GM23338 (cell line): ENCODE measurements at regions not wholly inside any gene's neighbourhood (a gene's known extent, or its start where the extent isn't known, plus 50 kb on each side); places are given as distances from the start of the nearest gene placed in this dataset.

Experiments used
- ATAC-seq: fragments of 200-7000 bp; cut with Tn5 transposase; 3 replicates; pipeline ENCODE4 v1.9.1; 2020
- DNase-seq: peaks from one replicate; pipeline ENCODE4 v3.0.0-alpha.2; 2015; ENCODE audit warnings: low spot score
- H2AFZ ChIP-seq: fragments of 200-600 bp; sonication (generic); 2 replicates; pipeline ENCODE4 v1.8.0; 2016; ENCODE audit warnings: antibody characterized with exemption, mild to moderate bottlenecking, moderate library complexity
- H3F3A ChIP-seq: fragments of 200-600 bp; sonication (generic); replicated peaks from 2 replicates; pipeline ENCODE4 v1.8.0; 2017; ENCODE audit warnings: antibody characterized with exemption, mixed run types, low read depth
- H3K27ac ChIP-seq: fragments of 200-600 bp; sonication (generic); 2 replicates; pipeline ENCODE4 v1.6.1; 2016; ENCODE audit warnings: low read depth
- H3K27me3 ChIP-seq: fragments of 200-600 bp; sonication (generic); 2 replicates; pipeline ENCODE4 v1.8.0; 2016; ENCODE audit warnings: mild to moderate bottlenecking, mixed run types, moderate library complexity; ENCODE audit not compliant: insufficient read depth
- H3K36me3 ChIP-seq: fragments of 200-600 bp; sonication (generic); 2 replicates; pipeline ENCODE4 v1.8.0; 2016; ENCODE audit warnings: mild to moderate bottlenecking; ENCODE audit not compliant: insufficient read depth
- H3K4me1 ChIP-seq: fragments of 200-600 bp; sonication (generic); 2 replicates; pipeline ENCODE4 v1.8.0; 2016; ENCODE audit warnings: mild to moderate bottlenecking, moderate library complexity; ENCODE audit not compliant: insufficient read depth
- H3K4me2 ChIP-seq: fragments of 200-600 bp; sonication (generic); 2 replicates; pipeline ENCODE4 v1.7.1; 2017; ENCODE audit warnings: mixed run types
- H3K4me3 ChIP-seq: fragments of 200-600 bp; sonication (generic); 2 replicates; pipeline ENCODE4 v1.6.1; 2016; ENCODE audit warnings: mixed run types
- H3K79me2 ChIP-seq: fragments of 200-600 bp; sonication (generic); replicated peaks from 2 replicates; pipeline ENCODE4 v1.8.0; 2017; ENCODE audit warnings: mild to moderate bottlenecking; ENCODE audit not compliant: insufficient read depth
- H3K9me2 ChIP-seq: fragments of 200-600 bp; sonication (generic); 2 replicates; pipeline ENCODE4 v1.8.0; 2017; ENCODE audit not compliant: insufficient read depth
- H4K20me1 ChIP-seq: fragments of 200-600 bp; sonication (generic); replicated peaks from 2 replicates; pipeline ENCODE4 v1.8.0; 2017; ENCODE audit warnings: mild to moderate bottlenecking; ENCODE audit not compliant: insufficient read depth
- H3K27ac Mint-ChIP-seq: 2 replicates; pipeline ENCODE4 v1.8.0; 2020; ENCODE audit warnings: inconsistent platforms, mild to moderate bottlenecking, moderate library complexity, mixed read lengths
- H3K27me3 Mint-ChIP-seq: 3 replicates; pipeline ENCODE4 v1.8.0; 2022; ENCODE audit warnings: low read depth, mild to moderate bottlenecking, moderate library complexity, mixed read lengths, inconsistent platforms; ENCODE audit not compliant: insufficient read depth, poor library complexity
- H3K36me3 Mint-ChIP-seq: 3 replicates; pipeline ENCODE4 v1.8.0; 2021; ENCODE audit warnings: low read depth, mild to moderate bottlenecking, inconsistent platforms, moderate library complexity, mixed read lengths
- H3K4me1 Mint-ChIP-seq: 3 replicates; pipeline ENCODE4 v1.8.0; 2020; ENCODE audit warnings: mild to moderate bottlenecking, inconsistent platforms, mixed read lengths
- H3K4me3 Mint-ChIP-seq: 3 replicates; pipeline ENCODE4 v1.8.0; 2021; ENCODE audit warnings: moderate library complexity, mild to moderate bottlenecking, inconsistent platforms, mixed read lengths
- H3K9me3 Mint-ChIP-seq: 3 replicates; pipeline ENCODE4 v1.8.0; 2020; ENCODE audit warnings: moderate library complexity, mild to moderate bottlenecking, inconsistent platforms, mixed read lengths
- CREB1 ChIP-seq: fragments of 250-450 bp; sonication (Bioruptor Pico); IDR thresholded peaks from 2 replicates; pipeline ENCODE4 v1.5.0; 2020; ENCODE audit warnings: low read depth, mild to moderate bottlenecking, moderate library complexity
- EZH2phosphoT487 ChIP-seq: fragments of 200-600 bp; sonication (generic); IDR thresholded peaks from one replicate; pipeline ENCODE4 v1.8.1; 2018; ENCODE audit warnings: antibody characterized with exemption; ENCODE audit not compliant: unreplicated experiment
- JUNB ChIP-seq: IDR thresholded peaks from one replicate; pipeline ENCODE4 v1.6.1; 2016; ENCODE audit warnings: antibody characterized with exemption; ENCODE audit not compliant: unreplicated experiment
- POLR2AphosphoS5 ChIP-seq: IDR thresholded peaks from 2 replicates; pipeline ENCODE4 v1.6.1; 2016; ENCODE audit warnings: antibody characterized with exemption, low read depth
- REST ChIP-seq: IDR thresholded peaks from one replicate; pipeline ENCODE4 v1.6.1; 2018; ENCODE audit warnings: antibody characterized with exemption; ENCODE audit not compliant: unreplicated experiment
- STAT1 ChIP-seq: IDR thresholded peaks from one replicate; pipeline ENCODE4 v1.6.1; 2016; ENCODE audit warnings: antibody characterized with exemption; ENCODE audit not compliant: unreplicated experiment
- ZNF331 ChIP-seq: fragments of 250-450 bp; sonication (Bioruptor Pico); IDR thresholded peaks from 2 replicates; pipeline ENCODE4 v1.5.0; 2020; ENCODE audit warnings: low read depth, mild to moderate bottlenecking, moderate library complexity
- TF ChIP-seq, protein P1 (sequence below), 2 experiments: fragments of 200-600 bp in 1 of 2; sonication (generic) in 1 of 2; conservative IDR thresholded peaks; 2 replicates each; pipeline versions ENCODE4 v1.5.1 to v1.6.1; 2016 to 2017; ENCODE audit warnings: antibody characterized with exemption in 2 of 2, low read depth in 2 of 2, mild to moderate bottlenecking in 2 of 2, moderate library complexity in 1 of 2
- TF ChIP-seq, protein P2 (sequence below): fragments of 250-450 bp; sonication (Bioruptor Pico); IDR thresholded peaks from 2 replicates; pipeline ENCODE4 v1.5.0; 2020; ENCODE audit warnings: mild to moderate bottlenecking, moderate library complexity

- Histone ChIP-seq H3K27me3 (no peaks in the 10 kb centered on the region), H3K4me1 (no peaks in the 10 kb centered on the region), H3K4me2 (no peak overlapping the region), H3K9me2 (no peaks in the 10 kb centered on the region), H3K4me3 (no peak overlapping the region), H2AFZ (no peak overlapping the region), H4K20me1 (no peaks in the 10 kb centered on the region), H3K79me2 (no peaks in the 10 kb centered on the region), H3K36me3 (no peaks in the 10 kb centered on the region), H3F3A (no peaks in the 10 kb centered on the region), H3K27ac (no peak overlapping the region)
- ATAC-seq (no peak), DNase-seq (no peak)
- TF ChIP-seq ZNF331 (CRISPR knock-in tag) (no peak), JUNB (no peak), STAT1 (no peak), CREB1 (no peak), EZH2phosphoT487 (no peak), POLR2AphosphoS5 (no peak), REST (no peak)
- TF ChIP-seq, protein P1, sequence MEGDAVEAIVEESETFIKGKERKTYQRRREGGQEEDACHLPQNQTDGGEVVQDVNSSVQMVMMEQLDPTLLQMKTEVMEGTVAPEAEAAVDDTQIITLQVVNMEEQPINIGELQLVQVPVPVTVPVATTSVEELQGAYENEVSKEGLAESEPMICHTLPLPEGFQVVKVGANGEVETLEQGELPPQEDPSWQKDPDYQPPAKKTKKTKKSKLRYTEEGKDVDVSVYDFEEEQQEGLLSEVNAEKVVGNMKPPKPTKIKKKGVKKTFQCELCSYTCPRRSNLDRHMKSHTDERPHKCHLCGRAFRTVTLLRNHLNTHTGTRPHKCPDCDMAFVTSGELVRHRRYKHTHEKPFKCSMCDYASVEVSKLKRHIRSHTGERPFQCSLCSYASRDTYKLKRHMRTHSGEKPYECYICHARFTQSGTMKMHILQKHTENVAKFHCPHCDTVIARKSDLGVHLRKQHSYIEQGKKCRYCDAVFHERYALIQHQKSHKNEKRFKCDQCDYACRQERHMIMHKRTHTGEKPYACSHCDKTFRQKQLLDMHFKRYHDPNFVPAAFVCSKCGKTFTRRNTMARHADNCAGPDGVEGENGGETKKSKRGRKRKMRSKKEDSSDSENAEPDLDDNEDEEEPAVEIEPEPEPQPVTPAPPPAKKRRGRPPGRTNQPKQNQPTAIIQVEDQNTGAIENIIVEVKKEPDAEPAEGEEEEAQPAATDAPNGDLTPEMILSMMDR (conservative IDR thresholded peaks at IDR 0.05; ENCODE audit: low read depth in 2 of 2), result no peak
- TF ChIP-seq, protein P2, sequence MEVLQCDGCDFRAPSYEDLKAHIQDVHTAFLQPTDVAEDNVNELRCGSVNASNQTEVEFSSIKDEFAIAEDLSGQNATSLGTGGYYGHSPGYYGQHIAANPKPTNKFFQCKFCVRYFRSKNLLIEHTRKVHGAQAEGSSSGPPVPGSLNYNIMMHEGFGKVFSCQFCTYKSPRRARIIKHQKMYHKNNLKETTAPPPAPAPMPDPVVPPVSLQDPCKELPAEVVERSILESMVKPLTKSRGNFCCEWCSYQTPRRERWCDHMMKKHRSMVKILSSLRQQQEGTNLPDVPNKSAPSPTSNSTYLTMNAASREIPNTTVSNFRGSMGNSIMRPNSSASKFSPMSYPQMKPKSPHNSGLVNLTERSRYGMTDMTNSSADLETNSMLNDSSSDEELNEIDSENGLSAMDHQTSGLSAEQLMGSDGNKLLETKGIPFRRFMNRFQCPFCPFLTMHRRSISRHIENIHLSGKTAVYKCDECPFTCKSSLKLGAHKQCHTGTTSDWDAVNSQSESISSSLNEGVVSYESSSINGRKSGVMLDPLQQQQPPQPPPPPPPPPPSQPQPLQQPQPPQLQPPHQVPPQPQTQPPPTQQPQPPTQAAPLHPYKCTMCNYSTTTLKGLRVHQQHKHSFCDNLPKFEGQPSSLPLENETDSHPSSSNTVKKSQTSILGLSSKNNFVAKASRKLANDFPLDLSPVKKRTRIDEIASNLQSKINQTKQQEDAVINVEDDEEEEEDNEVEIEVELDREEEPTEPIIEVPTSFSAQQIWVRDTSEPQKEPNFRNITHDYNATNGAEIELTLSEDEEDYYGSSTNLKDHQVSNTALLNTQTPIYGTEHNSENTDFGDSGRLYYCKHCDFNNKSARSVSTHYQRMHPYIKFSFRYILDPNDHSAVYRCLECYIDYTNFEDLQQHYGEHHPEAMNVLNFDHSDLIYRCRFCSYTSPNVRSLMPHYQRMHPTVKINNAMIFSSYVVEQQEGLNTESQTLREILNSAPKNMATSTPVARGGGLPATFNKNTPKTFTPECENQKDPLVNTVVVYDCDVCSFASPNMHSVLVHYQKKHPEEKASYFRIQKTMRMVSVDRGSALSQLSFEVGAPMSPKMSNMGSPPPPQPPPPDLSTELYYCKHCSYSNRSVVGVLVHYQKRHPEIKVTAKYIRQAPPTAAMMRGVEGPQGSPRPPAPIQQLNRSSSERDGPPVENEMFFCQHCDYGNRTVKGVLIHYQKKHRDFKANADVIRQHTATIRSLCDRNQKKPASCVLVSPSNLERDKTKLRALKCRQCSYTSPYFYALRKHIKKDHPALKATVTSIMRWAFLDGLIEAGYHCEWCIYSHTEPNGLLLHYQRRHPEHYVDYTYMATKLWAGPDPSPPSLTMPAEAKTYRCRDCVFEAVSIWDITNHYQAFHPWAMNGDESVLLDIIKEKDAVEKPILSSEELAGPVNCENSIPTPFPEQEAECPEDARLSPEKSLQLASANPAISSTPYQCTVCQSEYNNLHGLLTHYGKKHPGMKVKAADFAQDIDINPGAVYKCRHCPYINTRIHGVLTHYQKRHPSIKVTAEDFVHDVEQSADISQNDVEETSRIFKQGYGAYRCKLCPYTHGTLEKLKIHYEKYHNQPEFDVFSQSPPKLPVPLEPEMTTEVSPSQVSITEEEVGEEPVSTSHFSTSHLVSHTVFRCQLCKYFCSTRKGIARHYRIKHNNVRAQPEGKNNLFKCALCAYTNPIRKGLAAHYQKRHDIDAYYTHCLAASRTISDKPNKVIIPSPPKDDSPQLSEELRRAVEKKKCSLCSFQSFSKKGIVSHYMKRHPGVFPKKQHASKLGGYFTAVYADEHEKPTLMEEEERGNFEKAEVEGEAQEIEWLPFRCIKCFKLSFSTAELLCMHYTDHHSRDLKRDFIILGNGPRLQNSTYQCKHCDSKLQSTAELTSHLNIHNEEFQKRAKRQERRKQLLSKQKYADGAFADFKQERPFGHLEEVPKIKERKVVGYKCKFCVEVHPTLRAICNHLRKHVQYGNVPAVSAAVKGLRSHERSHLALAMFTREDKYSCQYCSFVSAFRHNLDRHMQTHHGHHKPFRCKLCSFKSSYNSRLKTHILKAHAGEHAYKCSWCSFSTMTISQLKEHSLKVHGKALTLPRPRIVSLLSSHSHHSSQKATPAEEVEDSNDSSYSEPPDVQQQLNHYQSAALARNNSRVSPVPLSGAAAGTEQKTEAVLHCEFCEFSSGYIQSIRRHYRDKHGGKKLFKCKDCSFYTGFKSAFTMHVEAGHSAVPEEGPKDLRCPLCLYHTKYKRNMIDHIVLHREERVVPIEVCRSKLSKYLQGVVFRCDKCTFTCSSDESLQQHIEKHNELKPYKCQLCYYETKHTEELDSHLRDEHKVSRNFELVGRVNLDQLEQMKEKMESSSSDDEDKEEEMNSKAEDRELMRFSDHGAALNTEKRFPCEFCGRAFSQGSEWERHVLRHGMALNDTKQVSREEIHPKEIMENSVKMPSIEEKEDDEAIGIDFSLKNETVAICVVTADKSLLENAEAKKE (CRISPR knock-in tag), result no peak
- Mint-ChIP-seq H3K36me3 (peaks cover 28% of the 10 kb centered on the region), H3K4me3 (no peak overlapping the region), H3K27ac (no peak overlapping the region), H3K4me1 (no peaks in the 10 kb centered on the region), H3K9me3 (peaks cover 95% of the 10 kb centered on the region), H3K27me3 (peaks cover 6% of the 10 kb centered on the region)
Measured at GRCh38 chr12:34336619-34337465, 314.5 kb downstream of the ALG10 start.
